ENCODE measurements at regions not wholly inside any gene's neighbourhood (a gene's known extent, or its start where the extent isn't known, plus 50 kb on each side); places are given as distances from the start of the nearest gene placed in this dataset.

- Mint-ChIP-seq H3K9me3 (ENCODE audit: low read depth) (peaks cover 8% of the 10 kb centered on the region), H3K27ac (no peak overlapping the region), H3K36me3 (no peaks in the 10 kb centered on the region), H3K4me1 (no peaks in the 10 kb centered on the region), H3K4me3 (no peak overlapping the region), H3K27me3 (no peaks in the 10 kb centered on the region)
- ATAC-seq (no peak), DNase-seq (no peak)
- CTCF ChIA-PET = no interaction called here
Measured at GRCh38 chr5:125848751-125849150, 574.5 kb upstream of the GRAMD2B start.

GRCh38 chr5:125856949-125857348 lies 566.3 kb upstream of the GRAMD2B start:
- Mint-ChIP-seq H3K36me3 (no peaks in the 10 kb centered on the region), H3K4me3 (no peak overlapping the region), H3K27me3 (no peaks in the 10 kb centered on the region), H3K9me3 (ENCODE audit: low read depth) (peaks cover 4% of the 10 kb centered on the region), H3K4me1 (no peaks in the 10 kb centered on the region), H3K27ac (no peak overlapping the region)
- ATAC-seq (no peak), DNase-seq (no peak)
- CTCF ChIA-PET = no interaction called here

- CTCF ChIA-PET = no interaction called here
- H3K4me3 Mint-ChIP-seq = no peak overlapping the region
- peaks cover 6% of the 10 kb centered on the region for H3K9me3 Mint-ChIP-seq (ENCODE audit: low read depth)
- ATAC-seq (no peak), DNase-seq (no peak)
- H3K27ac Mint-ChIP-seq = no peak overlapping the region
- H3K27me3 Mint-ChIP-seq = no peaks in the 10 kb centered on the region
- H3K4me1 Mint-ChIP-seq = no peaks in the 10 kb centered on the region
- H3K36me3 Mint-ChIP-seq = no peaks in the 10 kb centered on the region
Measured at GRCh38 chr5:125863579-125863978, 559.6 kb upstream of the GRAMD2B start.

GRCh38 chr5:125865166-125865815 lies 557.9 kb upstream of the GRAMD2B start:
- Mint-ChIP-seq H3K9me3 (ENCODE audit: low read depth) (peaks cover 6% of the 10 kb centered on the region), H3K36me3 (no peaks in the 10 kb centered on the region), H3K27me3 (no peaks in the 10 kb centered on the region), H3K27ac (no peak overlapping the region), H3K4me1 (no peaks in the 10 kb centered on the region), H3K4me3 (no peak overlapping the region)
- DNase-seq = no peak
- CTCF ChIA-PET = no interaction called here
- no peak for ATAC-seq

GRCh38 chr5:125868036-125868435 lies 555.2 kb upstream of the GRAMD2B start:
- DNase-seq (no peak), ATAC-seq (no peak)
- Mint-ChIP-seq H3K36me3 (no peaks in the 10 kb centered on the region), H3K4me3 (no peak overlapping the region), H3K9me3 (ENCODE audit: low read depth) (peaks cover 2% of the 10 kb centered on the region), H3K27ac (no peak overlapping the region), H3K4me1 (no peaks in the 10 kb centered on the region), H3K27me3 (no peaks in the 10 kb centered on the region)
- CTCF ChIA-PET = no interaction called here

GRCh38 chr5:125870256-125870655 lies 553.0 kb upstream of the GRAMD2B start:
- H3K36me3 Mint-ChIP-seq = no peaks in the 10 kb centered on the region
- CTCF ChIA-PET = no interaction called here
- H3K9me3 Mint-ChIP-seq (ENCODE audit: low read depth) = peaks cover 4% of the 10 kb centered on the region

GRCh38 chr5:125874057-125874456 lies 549.2 kb upstream of the GRAMD2B start:
- Mint-ChIP-seq H3K36me3 (no peaks in the 10 kb centered on the region), H3K4me3 (no peak overlapping the region), H3K4me1 (no peaks in the 10 kb centered on the region), H3K9me3 (ENCODE audit: low read depth) (peaks cover 4% of the 10 kb centered on the region), H3K27ac (no peak overlapping the region), H3K27me3 (no peaks in the 10 kb centered on the region)
- DNase-seq = no peak
- CTCF ChIA-PET = no interaction called here
- ATAC-seq = no peak

More at GRCh38 chr5:125870256-125870655, 553.0 kb upstream of the GRAMD2B start:
- Mint-ChIP-seq H3K4me3 (no peak overlapping the region), H3K27me3 (no peaks in the 10 kb centered on the region), H3K27ac (no peak overlapping the region), H3K4me1 (no peaks in the 10 kb centered on the region)
- no peak for DNase-seq
- ATAC-seq = no peak

- H3K27ac Mint-ChIP-seq = no peak overlapping the region
- CTCF ChIA-PET = no interaction called here
- H3K27me3 Mint-ChIP-seq = no peaks in the 10 kb centered on the region
- ATAC-seq (no peak), DNase-seq (no peak)
- no peaks in the 10 kb centered on the region for H3K4me1 Mint-ChIP-seq
- H3K9me3 Mint-ChIP-seq (ENCODE audit: low read depth) = peaks cover 9% of the 10 kb centered on the region
- H3K4me3 Mint-ChIP-seq = no peak overlapping the region
- no peaks in the 10 kb centered on the region for H3K36me3 Mint-ChIP-seq
Measured at GRCh38 chr5:125874717-125875116, 548.5 kb upstream of the GRAMD2B start.

GRCh38 chr5:125877248-125877647 lies 546.0 kb upstream of the GRAMD2B start:
- Mint-ChIP-seq H3K27me3 (no peaks in the 10 kb centered on the region), H3K27ac (no peak overlapping the region), H3K4me3 (no peak overlapping the region), H3K9me3 (ENCODE audit: low read depth) (peaks cover 10% of the 10 kb centered on the region), H3K36me3 (no peaks in the 10 kb centered on the region), H3K4me1 (no peaks in the 10 kb centered on the region)
- CTCF ChIA-PET = no interaction called here
- DNase-seq (no peak), ATAC-seq (no peak)

- DNase-seq = no peak
- ATAC-seq = no peak
- Mint-ChIP-seq H3K9me3 (ENCODE audit: low read depth) (peaks cover 12% of the 10 kb centered on the region), H3K4me1 (no peaks in the 10 kb centered on the region), H3K36me3 (no peaks in the 10 kb centered on the region), H3K4me3 (no peak overlapping the region), H3K27ac (no peak overlapping the region), H3K27me3 (no peaks in the 10 kb centered on the region)
- CTCF ChIA-PET = no interaction called here
Measured at GRCh38 chr5:125882061-125882460, 541.1 kb upstream of the GRAMD2B start.

- ATAC-seq = no peak
- DNase-seq = no peak
- H3K27me3 Mint-ChIP-seq = no peaks in the 10 kb centered on the region
- H3K9me3 Mint-ChIP-seq (ENCODE audit: low read depth) = peaks cover 13% of the 10 kb centered on the region
- no peak overlapping the region for H3K27ac Mint-ChIP-seq
- H3K4me3 Mint-ChIP-seq = no peak overlapping the region
- H3K4me1 Mint-ChIP-seq = no peaks in the 10 kb centered on the region
- CTCF ChIA-PET = no interaction called here
- H3K36me3 Mint-ChIP-seq = no peaks in the 10 kb centered on the region
Measured at GRCh38 chr5:125883223-125883622, 540.0 kb upstream of the GRAMD2B start.

- H3K4me1 Mint-ChIP-seq = no peaks in the 10 kb centered on the region
- DNase-seq = no peak
- ATAC-seq = no peak
- no peaks in the 10 kb centered on the region for H3K36me3 Mint-ChIP-seq
- H3K27me3 Mint-ChIP-seq = no peaks in the 10 kb centered on the region
- H3K4me3 Mint-ChIP-seq = no peak overlapping the region
- H3K9me3 Mint-ChIP-seq (ENCODE audit: low read depth) = peaks cover 8% of the 10 kb centered on the region
- CTCF ChIA-PET = no interaction called here
- no peak overlapping the region for H3K27ac Mint-ChIP-seq
Measured at GRCh38 chr5:125888358-125888757, 534.9 kb upstream of the GRAMD2B start.

- H3K27me3 Mint-ChIP-seq = no peaks in the 10 kb centered on the region
- peaks cover 8% of the 10 kb centered on the region for H3K9me3 Mint-ChIP-seq (ENCODE audit: low read depth)
- no peaks in the 10 kb centered on the region for H3K36me3 Mint-ChIP-seq
- no peak for DNase-seq
- H3K27ac Mint-ChIP-seq = no peak overlapping the region
- CTCF ChIA-PET = no interaction called here
- no peak overlapping the region for H3K4me3 Mint-ChIP-seq
- no peaks in the 10 kb centered on the region for H3K4me1 Mint-ChIP-seq
- no peak for ATAC-seq
Measured at GRCh38 chr5:125890511-125890931, 532.7 kb upstream of the GRAMD2B start.

GRCh38 chr5:125891061-125891725 lies 532.0 kb upstream of the GRAMD2B start:
- CTCF ChIA-PET = no interaction called here
- H3K4me1 Mint-ChIP-seq = no peaks in the 10 kb centered on the region
- no peak overlapping the region for H3K4me3 Mint-ChIP-seq
- ATAC-seq (no peak), DNase-seq (no peak)
- H3K27me3 Mint-ChIP-seq = no peaks in the 10 kb centered on the region
- H3K27ac Mint-ChIP-seq = no peak overlapping the region
- H3K9me3 Mint-ChIP-seq (ENCODE audit: low read depth) = peaks cover 8% of the 10 kb centered on the region
- H3K36me3 Mint-ChIP-seq = no peaks in the 10 kb centered on the region

Data from activated CD8-positive, alpha-beta memory T cell treated with anti-CD3 and anti-CD28 coated beads, Interleukin-2, amount 10 ng/mL, durations not matched to agents 7 days and 5 days (primary cell).